ACHN (cell line): ENCODE measurements at regions not wholly inside any gene's neighbourhood (a gene's known extent, or its start where the extent isn't known, plus 50 kb on each side); places are given as distances from the start of the nearest gene placed in this dataset.
"Not testable (repeated sequence)": the region's sequence is repeated elsewhere in the genome, so short reads cannot be mapped to it uniquely, and the experiment has no call there.

ENCODE experiments used
- DNase-seq: peaks from one replicate; pipeline ENCODE4 v3.0.0-alpha.2; 2015
- in situ Hi-C: cut with HindIII; loops from 2 replicates; pipeline ENCODE4 v1.10.0; 2017; ENCODE audit warnings: low sequenced_read_pairs, low pct_ligation_motif_present, low pct_unique_long_range_greater_than_20kb

- no peak for DNase-seq
- in situ Hi-C loops, result no loop called here
Observed at GRCh38 chr5:163162645-163163044, 274.8 kb upstream of the CCNG1 start.

GRCh38 chr5:163163858-163164257 lies 273.5 kb upstream of the CCNG1 start:
- DNase-seq, result no peak
- in situ Hi-C loops, result no loop called here

DNA sequence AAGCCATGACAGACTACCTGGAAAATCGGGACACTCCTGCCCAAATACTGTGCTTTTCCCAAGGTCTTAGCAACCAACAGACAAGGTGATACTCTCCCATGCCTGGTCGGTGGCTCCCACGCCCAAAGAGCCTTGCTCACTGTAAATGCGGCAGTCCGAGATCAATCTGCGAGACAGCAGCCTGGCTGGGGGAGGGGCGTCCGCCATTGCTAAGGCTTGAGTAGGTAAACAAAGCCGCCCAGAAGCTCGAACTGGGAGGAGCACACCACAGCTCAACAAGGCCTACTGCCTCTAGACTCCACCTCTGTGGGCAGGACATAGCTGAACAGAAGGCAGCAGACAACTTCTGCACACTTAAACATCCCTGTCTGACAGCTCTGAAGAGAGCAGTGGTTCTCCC lies 272.1 kb upstream of the CCNG1 start:
- no peak for DNase-seq
- in situ Hi-C loops, result no loop called here

DNA sequence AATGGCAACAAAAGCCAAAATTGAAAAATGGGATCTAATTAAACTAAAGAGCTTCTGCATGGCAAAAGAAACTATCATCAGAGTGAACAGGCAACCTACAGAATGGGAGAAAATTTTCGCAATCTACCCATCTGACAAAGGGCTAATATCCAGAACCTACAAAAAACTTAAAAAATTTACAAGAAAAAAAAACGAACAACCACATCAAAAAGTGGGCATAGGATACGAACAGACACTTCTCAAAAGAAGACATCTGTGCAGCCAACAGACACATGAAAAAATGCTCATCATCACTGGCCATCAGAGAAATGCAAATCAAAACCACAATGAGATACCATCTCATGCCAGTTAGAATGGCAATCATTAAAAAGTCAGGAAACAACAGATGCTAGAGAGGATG lies 267.2 kb upstream of the CCNG1 start:
- DNase-seq, in situ Hi-C loops: not testable (repeated sequence)

- in situ Hi-C loops, result no loop called here
- no peak for DNase-seq
Observed at GRCh38 chr5:163172540-163173338, 264.7 kb upstream of the CCNG1 start.

DNA sequence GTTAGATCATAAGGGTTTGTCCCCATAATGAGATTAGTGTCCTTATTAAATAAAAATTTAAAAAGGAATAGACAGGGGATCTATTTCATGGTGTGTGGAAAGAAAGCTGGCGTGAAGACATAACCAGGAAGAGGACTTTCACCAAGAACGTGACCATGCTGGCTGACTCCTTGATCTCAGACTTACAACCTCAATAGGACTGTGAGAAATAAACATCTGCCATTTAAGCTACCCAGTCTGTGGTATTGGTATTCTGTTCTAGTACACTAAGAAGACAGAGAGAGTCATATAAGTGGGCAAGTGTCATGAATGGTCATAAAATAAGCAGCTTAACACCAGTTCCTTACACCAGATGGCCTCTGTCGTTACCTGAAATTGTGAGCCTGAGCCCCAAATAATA lies 259.4 kb upstream of the CCNG1 start:
- no peak for DNase-seq
- in situ Hi-C loops, result no loop called here

DNA sequence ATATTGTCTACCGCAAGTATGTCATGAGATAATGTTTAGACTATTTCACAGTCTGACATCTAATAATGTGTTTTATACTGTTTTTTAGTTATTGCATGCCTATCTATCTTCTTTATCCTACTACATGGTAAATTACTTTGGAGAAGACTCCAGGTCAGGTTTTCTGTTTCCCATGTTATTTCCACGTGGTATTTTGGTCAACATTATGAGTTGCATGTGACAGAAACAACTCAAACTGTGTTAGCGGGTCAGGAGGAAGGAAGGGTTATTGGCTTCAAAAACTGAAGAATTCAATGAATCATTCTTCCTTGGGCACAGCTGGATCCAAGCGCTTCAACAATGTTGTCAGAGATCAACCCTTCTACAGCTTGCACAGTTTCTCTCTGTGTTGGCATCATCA lies 252.1 kb upstream of the CCNG1 start:
- in situ Hi-C loops, result no loop called here
- no peak for DNase-seq

DNA sequence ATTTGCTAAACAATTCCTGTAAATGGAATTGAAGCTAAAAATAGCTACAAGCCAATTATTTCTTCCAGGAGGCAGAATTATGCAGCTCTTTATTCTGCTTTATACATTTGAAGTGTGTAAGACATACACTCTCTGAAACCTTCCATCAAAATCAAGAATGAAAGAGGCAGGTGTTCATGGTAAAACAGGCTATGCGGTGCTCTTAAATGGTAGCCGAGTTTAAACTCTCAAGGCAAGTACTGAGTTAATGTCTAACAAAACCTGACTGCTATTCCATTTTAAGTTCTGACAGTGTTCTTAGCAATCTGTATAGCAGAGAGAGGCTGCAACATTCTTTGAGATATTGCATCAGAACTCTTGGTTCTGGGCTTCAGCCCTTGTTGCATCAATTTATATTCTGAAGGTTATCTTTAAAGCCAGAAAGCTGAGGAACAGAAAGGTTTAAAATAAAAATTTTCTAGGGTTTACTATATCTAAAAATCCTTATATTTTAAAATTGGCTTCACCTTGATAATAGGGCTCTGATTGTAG lies 248.3 kb upstream of the CCNG1 start:
- in situ Hi-C loops, result no loop called here
- no peak for DNase-seq

- DNase-seq, result no peak
- in situ Hi-C loops, result no loop called here
Observed at GRCh38 chr5:163190283-163190682, 247.1 kb upstream of the CCNG1 start.

GRCh38 chr5:163190784-163191183 lies 246.6 kb upstream of the CCNG1 start:
- no peak for DNase-seq
- in situ Hi-C loops, result no loop called here

GRCh38 chr5:163193886-163194285 lies 243.5 kb upstream of the CCNG1 start:
- no peak for DNase-seq
- in situ Hi-C loops, result no loop called here

DNA sequence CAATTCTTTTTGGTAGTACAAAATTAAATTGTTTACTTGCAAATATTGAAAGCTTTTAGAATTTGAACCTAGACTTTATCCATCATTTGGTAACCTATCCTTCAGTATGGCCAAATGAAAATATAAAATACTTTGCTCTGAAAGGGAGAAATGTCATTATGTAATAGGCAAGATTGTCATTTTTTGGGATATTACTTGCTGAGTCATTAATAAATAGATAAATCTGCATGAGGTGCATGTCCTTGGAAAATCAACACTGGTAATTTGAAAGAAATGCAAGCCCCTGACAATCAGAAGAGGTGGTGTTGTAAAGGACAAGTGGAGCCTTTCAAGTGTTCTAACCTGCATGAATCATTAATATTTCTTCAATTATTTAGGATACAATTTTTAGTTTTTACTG lies 231.8 kb upstream of the CCNG1 start:
- DNase-seq, result no peak
- in situ Hi-C loops, result no loop called here

GRCh38 chr5:163221581-163221980 lies 215.8 kb upstream of the CCNG1 start:
- DNase-seq, result no peak
- in situ Hi-C loops, result no loop called here

- DNase-seq, result no peak
- in situ Hi-C loops, result no loop called here
Observed at GRCh38 chr5:163222982-163223381, 214.4 kb upstream of the CCNG1 start.

GRCh38 chr5:163244445-163244987 lies 192.9 kb upstream of the CCNG1 start:
- DNase-seq, result no peak
- in situ Hi-C loops, result no loop called here

DNA sequence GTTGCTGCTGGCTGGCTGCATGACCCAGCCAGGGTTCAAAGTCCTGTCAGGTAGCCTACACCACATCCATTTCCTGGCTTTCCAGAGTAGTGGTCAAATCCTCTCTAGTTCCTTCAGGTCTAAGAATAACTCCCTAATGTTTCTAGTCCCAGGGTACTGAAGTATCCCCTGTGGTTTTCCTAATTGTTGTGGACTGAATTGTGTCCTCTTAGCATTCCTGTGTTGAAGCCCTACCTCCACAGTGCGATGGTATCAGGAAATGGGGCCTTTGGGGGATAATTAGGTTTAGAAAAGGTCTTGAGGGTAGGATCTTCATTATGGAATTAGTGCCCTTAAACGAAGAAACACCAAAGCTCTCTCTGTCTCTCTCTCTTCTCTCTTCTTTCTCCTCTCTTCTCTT lies 191.8 kb upstream of the CCNG1 start:
- DNase-seq, result no peak
- in situ Hi-C loops, result no loop called here

GRCh38 chr5:163248333-163248732 lies 189.1 kb upstream of the CCNG1 start:
- DNase-seq, result no peak
- in situ Hi-C loops, result no loop called here

- no peak for DNase-seq
- in situ Hi-C loops, result no loop called here
Observed at GRCh38 chr5:163248871-163249270, 188.5 kb upstream of the CCNG1 start.

DNA sequence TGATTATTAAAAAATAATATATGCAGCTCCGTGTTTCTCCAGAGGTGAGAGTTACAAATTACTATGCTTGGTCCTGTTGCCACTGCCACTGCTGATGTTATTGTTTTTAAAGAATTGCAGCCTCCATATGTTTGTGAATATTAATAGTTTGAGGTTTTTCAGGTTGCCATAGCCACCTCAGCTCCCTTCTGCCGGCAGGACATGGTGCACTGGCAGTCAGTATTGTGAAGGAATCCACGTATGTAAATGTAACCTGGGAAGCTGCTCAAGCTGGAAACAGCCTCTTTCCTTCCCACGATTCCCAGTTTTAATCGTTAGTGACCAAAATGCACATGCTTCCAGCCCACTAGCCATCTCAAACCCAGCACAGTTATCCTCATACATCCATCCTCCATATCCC lies 184.4 kb upstream of the CCNG1 start:
- in situ Hi-C loops, result no loop called here
- DNase-seq, result no peak

- in situ Hi-C loops, result no loop called here
- DNase-seq, result no peak
Observed at GRCh38 chr5:163259495-163259894, 177.9 kb upstream of the CCNG1 start.
